ENCODE measurements at regions not wholly inside any gene's neighbourhood (a gene's known extent, or its start where the extent isn't known, plus 50 kb on each side); places are given as distances from the start of the nearest gene placed in this dataset.

DNA sequence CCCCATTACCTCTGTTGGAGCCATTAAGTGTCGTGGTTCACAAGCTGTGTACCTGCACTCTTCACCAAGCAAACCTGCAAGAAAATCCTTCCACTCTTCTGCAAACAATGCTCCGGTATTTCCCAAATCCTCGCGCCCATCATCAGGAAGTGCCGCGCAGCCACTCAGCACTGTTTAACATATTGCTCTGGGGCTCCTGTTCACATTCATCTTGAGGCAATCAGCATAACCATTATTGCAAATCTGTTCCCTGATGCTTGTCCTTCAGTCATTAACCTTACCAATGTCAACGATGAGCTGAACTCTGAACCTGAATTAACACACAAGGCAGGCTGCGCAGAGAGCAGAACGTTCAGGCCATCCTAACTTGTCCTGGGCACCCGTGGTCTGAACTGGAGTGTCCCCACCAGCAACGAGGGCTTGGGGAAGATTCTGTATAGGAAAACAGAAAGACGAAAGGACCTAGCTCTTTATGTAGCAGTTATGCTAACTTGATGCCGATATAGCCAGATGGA, 751.4 kb upstream of the AUTS2 start:
- H3K27ac ChIP-seq, result no peak overlapping the region
- no peak overlapping the region for H3K4me3 ChIP-seq
- in situ Hi-C loops (cut with MboI; ENCODE audit: low sequenced_read_pairs in 4 of 4), result no loop called here
- H3K27me3 ChIP-seq, result no peaks in the 10 kb centered on the region
- H3K9me3 ChIP-seq, result no peaks in the 10 kb centered on the region
- TF ChIP-seq, protein P1, sequence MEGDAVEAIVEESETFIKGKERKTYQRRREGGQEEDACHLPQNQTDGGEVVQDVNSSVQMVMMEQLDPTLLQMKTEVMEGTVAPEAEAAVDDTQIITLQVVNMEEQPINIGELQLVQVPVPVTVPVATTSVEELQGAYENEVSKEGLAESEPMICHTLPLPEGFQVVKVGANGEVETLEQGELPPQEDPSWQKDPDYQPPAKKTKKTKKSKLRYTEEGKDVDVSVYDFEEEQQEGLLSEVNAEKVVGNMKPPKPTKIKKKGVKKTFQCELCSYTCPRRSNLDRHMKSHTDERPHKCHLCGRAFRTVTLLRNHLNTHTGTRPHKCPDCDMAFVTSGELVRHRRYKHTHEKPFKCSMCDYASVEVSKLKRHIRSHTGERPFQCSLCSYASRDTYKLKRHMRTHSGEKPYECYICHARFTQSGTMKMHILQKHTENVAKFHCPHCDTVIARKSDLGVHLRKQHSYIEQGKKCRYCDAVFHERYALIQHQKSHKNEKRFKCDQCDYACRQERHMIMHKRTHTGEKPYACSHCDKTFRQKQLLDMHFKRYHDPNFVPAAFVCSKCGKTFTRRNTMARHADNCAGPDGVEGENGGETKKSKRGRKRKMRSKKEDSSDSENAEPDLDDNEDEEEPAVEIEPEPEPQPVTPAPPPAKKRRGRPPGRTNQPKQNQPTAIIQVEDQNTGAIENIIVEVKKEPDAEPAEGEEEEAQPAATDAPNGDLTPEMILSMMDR (IDR thresholded peaks at IDR 0.05 in 4 of 5, conservative IDR thresholded peaks at IDR 0.05 in 1 of 5), result no peak
- TF ChIP-seq POLR2A (IDR thresholded peaks at IDR 0.05), result no peak
- intact Hi-C loops (cut with DNase I; ENCODE audit: low total_unique reads), result no loop called here
- DNase-seq (no peak), ATAC-seq (no peak)
- H3K4me1 ChIP-seq, result no peaks in the 10 kb centered on the region
- H3K36me3 ChIP-seq, result no peaks in the 10 kb centered on the region

DNA sequence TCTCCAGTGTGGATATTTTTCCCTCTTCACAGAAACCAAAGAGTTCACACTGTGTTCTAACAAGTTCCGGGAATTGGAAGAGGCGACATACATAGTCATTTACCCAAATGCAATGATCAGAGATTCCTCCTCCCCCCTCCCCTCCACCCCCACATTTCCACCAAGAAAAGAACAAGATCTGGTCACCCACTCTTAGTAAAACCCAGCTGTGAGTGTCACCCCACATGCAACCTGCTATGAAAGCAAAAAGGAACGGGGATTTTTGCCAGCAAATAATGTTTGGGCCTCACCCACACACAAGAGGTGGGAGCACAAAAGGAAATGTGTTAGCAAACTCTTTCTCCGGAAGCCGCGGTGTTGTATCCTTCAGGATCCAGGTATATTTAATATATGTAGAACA, 745.0 kb upstream of the AUTS2 start:
- H3K9me3 ChIP-seq, result no peaks in the 10 kb centered on the region
- in situ Hi-C loops (cut with MboI; ENCODE audit: low sequenced_read_pairs in 4 of 4) (no loop called here), intact Hi-C loops (cut with DNase I; ENCODE audit: low total_unique reads) (no loop called here)
- H3K27ac ChIP-seq, result no peak overlapping the region
- H3K4me1 ChIP-seq, result no peaks in the 10 kb centered on the region
- no peaks in the 10 kb centered on the region for H3K36me3 ChIP-seq
- DNase-seq (no peak), ATAC-seq (no peak)
- no peaks in the 10 kb centered on the region for H3K27me3 ChIP-seq
- no peak for TF ChIP-seq POLR2A (IDR thresholded peaks at IDR 0.05)
- TF ChIP-seq, protein P1 (IDR thresholded peaks at IDR 0.05 in 4 of 5, conservative IDR thresholded peaks at IDR 0.05 in 1 of 5), result no peak
- no peak overlapping the region for H3K4me3 ChIP-seq

DNA sequence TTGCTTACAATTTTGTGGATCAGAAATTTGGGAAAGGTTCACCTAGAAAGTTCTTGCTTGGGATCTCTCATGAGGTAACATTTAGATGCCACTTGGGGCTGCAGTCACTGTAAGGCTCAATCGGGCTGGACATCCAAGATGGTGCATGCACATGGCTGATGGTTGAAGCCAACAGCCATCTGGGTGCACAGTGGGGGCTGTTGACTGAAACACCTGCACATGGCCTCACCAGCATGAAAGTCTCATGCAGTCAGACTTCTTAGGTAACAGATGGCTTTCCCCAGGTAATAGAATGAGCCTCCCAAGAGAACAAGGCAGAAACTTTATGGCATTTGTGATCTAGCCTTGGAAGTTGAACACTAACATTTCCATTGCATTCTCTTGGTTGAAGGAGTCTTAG, 740.7 kb upstream of the AUTS2 start:
- no peak for DNase-seq
- ATAC-seq, result no peak
- intact Hi-C loops (cut with DNase I; ENCODE audit: low total_unique reads), result no loop called here
- H3K36me3 ChIP-seq, result no peaks in the 10 kb centered on the region
- H3K9me3 ChIP-seq, result no peaks in the 10 kb centered on the region
- TF ChIP-seq POLR2A (IDR thresholded peaks at IDR 0.05), result no peak
- H3K27me3 ChIP-seq, result no peaks in the 10 kb centered on the region
- H3K27ac ChIP-seq, result no peak overlapping the region
- in situ Hi-C loops (cut with MboI; ENCODE audit: low sequenced_read_pairs in 4 of 4), result no loop called here
- no peaks in the 10 kb centered on the region for H3K4me1 ChIP-seq
- no peak overlapping the region for H3K4me3 ChIP-seq

DNA sequence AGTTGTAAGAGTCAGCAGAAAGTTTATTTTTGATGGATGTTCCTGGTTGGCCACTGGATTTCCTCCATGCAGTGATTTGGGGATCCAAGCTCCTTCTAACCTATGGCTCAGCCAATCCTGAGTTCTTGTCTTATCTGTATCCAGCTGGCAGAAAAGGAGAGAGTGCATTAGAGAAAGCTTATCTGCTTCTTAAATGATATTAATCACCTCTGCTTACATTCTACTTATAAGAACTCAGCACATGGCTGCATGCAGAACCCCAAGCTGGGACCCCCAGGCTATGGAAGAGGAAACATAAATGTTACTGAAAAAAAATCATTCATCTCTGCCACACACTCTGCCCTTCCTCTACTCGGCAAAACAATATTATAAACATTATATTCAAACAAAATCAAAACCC, 739.8 kb upstream of the AUTS2 start:
- H3K4me1 ChIP-seq, result no peaks in the 10 kb centered on the region
- H3K27ac ChIP-seq, result no peak overlapping the region
- H3K36me3 ChIP-seq, result no peaks in the 10 kb centered on the region
- intact Hi-C loops (cut with DNase I; ENCODE audit: low total_unique reads) (no loop called here), in situ Hi-C loops (cut with MboI; ENCODE audit: low sequenced_read_pairs in 4 of 4) (no loop called here)
- DNase-seq (no peak), ATAC-seq (no peak)
- H3K9me3 ChIP-seq, result no peaks in the 10 kb centered on the region
- H3K4me3 ChIP-seq, result no peak overlapping the region
- no peaks in the 10 kb centered on the region for H3K27me3 ChIP-seq
- TF ChIP-seq, protein P1 (IDR thresholded peaks at IDR 0.05 in 4 of 5, conservative IDR thresholded peaks at IDR 0.05 in 1 of 5), result no peak
- no peak for TF ChIP-seq POLR2A (IDR thresholded peaks at IDR 0.05)

DNA sequence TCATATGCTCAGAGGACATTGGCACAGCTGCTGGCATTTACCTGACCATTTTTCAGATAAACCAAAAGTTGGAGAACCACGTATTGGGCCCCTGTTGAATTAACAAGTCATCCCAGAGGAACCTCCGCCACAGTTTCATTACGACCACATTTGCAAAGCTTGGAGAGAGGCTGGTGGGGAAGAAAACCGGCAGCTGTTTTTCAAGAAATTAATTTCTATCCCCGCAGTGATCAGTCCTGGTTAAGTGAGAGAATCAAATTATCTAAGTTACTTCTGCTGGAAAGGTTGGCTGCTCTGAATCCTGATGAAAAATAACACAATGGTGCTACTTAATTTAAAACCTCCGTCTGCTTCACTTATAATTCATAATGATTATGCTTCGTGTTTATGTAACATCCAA, 737.1 kb upstream of the AUTS2 start:
- DNase-seq (no peak), ATAC-seq (no peak)
- in situ Hi-C loops (cut with MboI; ENCODE audit: low sequenced_read_pairs in 4 of 4), result no loop called here
- Histone ChIP-seq H3K9me3 (no peaks in the 10 kb centered on the region), H3K27ac (no peak overlapping the region), H3K36me3 (no peaks in the 10 kb centered on the region), H3K4me3 (no peak overlapping the region), H3K27me3 (no peaks in the 10 kb centered on the region), H3K4me1 (no peaks in the 10 kb centered on the region)
- intact Hi-C loops (cut with DNase I; ENCODE audit: low total_unique reads), result no loop called here
- no peak for TF ChIP-seq POLR2A (IDR thresholded peaks at IDR 0.05)
- TF ChIP-seq, protein P1 (IDR thresholded peaks at IDR 0.05 in 4 of 5, conservative IDR thresholded peaks at IDR 0.05 in 1 of 5), result no peak

All from gastrocnemius medialis (tissue), 4 donors.